ENCODE measurements at regions not wholly inside any gene's neighbourhood (a gene's known extent, or its start where the extent isn't known, plus 50 kb on each side); places are given as distances from the start of the nearest gene placed in this dataset.

DNA sequence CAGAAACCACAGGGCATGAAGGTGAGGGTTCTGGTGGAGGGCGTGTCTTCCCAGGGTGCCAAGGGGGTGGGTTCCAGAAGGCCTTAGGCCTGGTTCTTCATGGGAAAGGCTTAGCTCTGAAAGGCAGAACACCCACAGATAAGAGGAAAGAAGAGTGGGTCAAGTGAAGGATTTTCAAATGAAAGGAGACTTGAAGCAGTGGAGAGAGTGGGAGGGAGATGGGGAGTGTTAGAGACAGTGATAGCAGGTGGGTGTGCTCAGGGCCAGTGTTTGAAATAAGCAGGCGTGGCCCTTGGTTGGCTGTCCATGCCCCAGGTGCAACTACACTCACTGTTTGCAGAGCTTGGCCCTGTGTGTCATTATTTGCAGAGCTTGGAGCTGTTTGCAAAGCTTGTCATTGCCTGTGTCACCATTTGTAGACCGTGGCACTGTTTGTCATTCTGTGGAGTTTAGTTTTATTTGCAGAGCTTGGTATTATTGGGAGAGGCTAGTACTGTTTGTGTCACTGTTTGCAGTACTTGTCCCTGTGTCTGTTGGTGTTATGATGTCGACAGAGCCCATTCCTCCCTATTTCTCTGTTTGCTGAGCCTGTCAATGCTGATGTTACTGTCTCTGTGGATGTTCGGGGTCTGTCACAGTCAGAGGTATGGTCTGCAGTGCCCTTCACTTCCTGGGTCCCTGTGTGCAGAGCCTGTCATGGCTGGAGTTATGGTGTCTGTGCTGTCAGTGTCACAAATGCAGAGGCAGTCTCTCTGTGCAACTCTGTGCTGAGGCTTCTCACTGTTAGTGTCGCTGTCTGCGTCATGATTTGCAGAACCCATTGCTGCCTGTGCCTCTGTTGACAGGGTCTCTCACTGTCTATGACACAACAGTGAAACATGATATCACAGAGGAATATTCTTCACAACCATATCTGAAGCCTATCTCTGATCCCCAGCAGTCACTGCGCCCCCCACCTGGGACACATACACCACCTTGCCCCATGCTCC lies 127.7 kb upstream of the LRFN2 start:
- DNase-seq, result no peak

DNA sequence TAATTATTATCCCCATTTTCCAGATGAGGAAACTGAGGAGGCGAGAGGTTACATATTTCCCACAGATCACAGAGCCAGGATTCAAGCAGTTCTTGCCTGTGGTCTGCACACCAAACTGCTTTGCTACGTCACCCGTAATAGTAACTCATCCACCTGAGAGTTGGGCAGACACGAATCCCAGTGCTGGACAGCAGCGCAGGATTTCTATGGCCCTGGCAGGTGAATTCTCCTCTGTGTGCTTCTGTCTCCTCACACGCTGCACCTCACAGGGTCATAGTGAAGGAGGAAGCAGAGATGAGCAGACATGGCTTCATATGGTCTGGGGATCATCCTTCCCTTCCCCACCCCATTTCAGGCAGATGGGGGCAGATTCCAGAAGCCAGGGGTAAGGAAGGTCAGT lies 127.0 kb upstream of the LRFN2 start:
- no peak for DNase-seq

DNA sequence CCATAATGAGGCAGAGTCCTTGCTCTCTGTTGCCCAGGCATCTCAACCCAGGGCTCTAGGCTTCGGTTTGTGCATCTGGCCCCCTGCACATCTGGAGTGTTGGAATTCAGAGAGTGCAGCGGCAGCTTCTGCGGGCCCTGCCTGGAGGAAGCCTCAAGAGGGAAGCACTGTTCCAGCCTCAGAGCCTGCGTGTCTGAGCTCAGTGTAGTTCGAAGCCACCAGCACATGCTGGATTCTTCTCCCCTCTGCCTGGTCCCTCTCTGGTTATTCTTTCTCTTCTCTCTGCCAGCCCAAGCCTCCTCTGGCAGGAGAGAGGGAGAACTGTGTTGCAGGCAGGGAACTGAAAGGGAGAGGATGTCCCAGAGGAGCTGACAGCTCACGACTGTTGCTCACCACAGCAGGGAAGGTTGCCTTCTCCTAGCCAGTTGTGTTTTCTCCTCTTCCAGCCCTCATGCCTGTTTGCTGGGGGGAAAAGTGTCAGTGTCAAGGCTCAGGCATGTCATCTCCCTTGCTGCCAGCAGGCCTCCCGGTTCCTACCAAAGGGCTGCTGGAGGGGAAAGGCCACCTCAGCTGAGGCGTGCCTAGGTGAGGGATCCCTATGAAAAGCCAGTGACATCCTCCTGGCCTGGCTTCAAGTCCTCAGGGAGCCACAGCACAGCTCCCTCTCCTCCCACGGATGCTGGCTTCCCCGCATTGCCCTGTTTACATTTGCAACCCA lies 126.0 kb upstream of the LRFN2 start:
- peak; percentile 33 for DNase-seq

DNA sequence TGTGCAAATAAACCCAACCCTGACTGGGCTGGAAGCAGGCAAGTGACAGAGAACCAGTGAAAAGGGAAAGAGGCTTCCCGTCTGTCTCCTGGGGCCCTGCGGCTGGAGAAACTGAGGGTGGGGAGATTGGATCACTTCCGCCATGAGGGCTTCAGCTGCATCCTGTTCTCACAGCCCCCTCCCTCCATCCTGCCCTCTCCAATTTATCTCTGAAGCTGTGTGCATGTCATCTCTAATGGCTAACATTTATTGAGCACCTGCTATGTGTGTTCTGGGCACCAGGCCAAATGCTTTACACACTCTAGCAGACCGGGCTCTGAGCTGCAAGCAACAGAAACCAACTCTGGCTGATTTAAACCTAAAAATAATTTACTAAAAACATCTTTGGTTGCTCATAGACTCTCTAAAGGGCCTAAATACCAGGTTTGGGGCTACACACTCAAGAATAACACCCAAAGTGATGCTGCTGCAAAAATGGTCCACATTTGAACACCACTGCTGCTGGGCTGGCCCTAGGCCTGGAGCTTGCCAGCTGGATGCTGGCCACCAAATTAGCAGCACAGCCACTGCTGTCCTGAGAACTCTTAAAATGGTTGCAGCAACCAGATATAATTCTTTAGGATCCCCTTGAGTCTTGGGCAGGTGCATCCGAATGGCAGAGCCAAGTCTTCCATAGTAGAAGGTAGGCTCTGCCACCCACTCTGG lies 123.6 kb upstream of the LRFN2 start:
- DNase-seq, result peak; percentile 69

DNA sequence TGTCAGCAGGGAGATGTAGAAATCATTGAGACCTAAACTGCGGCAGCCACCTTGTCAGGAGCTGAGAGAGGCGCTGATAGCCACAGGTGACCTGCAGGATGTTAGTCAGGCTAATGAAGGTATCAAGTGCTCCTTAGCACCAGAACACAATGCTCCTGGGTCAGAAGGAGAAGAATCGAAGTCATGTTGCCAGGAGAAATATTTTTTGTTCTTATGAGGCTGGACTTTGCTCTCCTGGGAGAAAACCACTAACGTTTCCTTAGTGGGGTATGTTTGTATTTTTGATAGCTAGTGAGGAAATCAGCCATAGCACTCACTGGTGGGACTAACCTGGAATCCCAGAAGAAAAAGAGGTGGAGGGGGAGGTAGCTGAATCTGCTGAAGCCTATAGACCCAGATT lies 120.9 kb upstream of the LRFN2 start:
- DNase-seq, result no peak

DNA sequence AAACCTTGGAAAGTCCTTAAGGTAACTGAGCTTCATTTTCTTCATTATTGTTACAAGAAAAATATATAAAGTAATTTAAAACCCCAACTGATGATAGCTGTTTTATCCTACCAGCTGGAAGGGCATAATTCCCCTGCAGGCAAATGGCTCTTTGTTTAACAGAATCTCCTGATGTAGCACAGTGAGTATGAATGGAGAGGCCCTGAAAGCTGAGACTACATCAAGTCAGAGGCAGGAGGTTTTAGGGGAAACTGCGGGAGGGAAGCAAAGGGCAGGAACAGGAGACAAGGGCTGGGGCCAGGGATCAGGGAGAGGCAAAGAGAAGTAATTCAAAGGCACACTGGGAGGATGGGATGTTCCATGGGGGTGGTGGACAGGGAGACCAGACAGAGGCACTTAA lies 119.0 kb upstream of the LRFN2 start:
- DNase-seq, result no peak

DNA sequence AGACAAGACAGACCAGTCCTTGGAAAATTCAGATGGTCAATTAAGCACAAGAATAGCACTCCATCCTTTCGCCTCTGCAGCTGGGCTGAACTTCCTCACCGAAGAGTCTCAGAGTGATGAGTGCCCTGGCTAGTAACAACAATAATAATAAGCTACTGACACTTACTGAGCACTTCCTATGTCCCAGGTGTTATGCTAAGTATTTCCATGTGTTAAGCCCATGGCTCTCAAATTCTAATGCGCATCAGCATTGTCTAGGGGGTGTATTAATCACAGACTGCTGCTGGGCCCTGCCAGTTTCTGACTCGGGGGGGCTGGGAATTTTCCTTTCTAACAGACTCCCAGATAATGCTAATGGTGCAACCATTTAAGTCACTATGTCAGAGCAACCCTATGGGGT lies 118.2 kb upstream of the LRFN2 start:
- no peak for DNase-seq

DNA sequence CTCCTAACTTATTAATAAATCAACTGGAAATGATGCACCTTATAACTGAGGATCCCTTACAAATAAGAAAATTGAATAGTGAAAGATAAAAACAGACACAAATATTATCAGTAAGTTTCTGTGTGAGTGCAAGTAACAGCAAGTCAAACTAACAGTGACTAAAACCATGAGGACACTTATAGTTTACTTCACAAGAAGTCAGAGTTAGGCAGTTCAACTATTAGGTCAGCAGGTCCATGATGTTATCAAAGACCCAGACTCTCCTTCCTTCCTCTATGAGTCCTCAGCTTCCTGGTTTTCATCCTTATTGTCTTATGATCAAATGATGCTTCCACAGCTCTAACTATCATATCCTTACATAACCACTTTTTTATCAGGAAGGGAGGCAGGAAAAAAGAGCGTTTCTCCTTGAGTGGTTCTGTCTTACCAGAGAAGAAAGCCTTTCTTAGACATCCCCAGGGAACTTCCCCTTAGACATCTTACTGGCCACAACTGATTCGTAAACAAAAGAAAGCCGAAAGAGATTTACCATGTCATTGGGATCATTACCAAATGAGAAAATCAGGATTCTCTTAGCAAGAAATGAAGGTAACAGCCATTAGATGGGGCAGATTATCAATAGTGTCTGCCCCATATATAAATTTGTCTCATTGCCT lies 114.3 kb upstream of the LRFN2 start:
- no peak for DNase-seq

DNA sequence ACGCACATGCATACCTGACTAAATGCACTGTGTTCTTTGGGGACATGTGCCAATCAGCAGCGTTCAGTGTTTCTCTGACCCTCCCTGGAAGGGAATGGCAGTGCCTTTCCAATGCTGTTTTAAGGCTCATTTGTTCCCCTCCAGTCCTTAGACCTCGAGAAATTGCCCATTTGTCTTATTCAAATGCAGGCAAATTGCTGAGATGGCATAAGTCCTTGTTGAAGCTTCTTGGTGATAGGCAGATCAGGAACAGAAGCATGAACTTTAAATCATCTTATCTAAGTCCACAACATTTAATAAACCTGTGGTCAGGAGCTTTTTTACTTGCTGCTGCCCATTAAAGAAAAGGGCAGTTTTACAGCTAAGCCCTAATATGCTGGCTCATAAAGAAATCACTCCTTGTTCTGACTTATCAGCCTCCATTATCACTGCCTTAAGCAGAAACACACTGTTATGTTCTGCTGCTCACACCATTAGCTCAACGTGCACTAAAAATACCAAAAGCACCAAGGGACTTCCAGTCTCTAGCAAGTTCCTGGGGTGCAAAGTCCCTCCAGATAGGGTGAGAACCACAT lies 112.9 kb upstream of the LRFN2 start:
- no peak for DNase-seq

DNA sequence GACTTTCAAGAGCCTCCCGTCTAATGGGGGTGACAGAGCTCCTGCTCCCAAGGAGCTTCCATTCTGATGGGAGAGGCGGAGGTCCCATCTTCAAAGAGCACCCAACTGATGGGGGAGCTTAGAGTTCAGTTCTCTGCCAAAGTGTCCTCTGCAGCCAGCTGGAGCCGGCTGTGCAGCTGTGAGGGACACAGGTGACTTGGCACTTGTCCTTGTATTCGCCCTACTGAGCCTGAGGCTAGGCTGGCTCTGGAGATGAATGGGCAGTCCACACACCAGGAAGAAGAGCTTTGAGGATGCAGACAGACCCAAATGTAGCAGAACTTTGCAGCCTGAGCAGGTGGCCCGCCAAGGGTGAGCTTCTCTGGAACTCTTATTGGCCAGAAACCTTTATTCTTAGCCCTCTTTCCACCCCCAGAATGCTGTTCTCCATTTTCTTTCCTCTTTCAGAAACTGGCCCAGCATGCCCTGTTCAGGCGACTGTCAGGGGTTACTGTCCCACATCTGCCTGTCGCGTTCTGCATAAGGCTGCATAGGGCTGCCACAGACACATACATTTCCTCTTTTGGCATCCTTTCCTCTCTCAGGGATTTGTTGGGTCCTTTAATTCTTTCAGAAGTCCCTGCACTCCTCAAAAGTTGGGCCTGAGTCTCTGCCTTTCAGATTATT lies 108.7 kb upstream of the LRFN2 start:
- no peak for DNase-seq

DNA sequence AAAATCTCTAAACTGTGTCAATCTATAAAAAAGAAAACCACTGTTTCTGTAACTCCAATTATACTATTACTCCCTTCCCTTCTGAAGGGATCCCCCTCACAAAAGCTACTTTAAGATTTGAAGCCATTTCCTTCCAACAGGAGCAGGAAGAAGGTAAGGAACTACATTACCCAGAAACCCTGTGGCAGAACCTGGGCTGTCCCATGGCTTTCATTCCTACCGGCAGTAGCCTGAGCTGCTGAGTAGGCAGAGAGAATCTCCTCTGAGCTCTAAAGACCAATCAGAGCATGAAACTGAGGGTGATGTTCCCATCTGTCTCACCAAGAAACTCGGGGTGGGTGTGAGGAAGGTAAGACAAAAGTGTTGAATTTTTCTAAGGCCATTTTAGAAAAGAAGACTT lies 108.0 kb upstream of the LRFN2 start:
- no peak for DNase-seq

DNA sequence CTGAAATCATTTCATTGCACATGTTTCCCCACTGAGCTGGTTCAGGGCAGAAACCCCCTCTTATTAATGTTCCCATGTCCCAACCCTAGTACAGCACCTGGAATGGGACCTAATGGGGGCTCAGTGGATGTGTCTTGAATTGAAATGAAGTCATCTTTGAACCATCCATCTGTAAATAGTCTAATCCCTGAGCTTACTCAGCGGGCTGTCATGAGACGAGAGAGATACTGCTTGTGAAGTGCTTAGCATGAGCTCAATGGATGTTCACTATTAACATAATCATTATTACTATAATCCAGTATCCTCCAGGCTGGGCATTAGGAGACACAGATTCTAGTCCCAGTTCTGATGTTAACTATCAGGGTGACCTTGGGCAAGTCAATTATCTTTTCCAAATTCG lies 106.6 kb upstream of the LRFN2 start:
- DNase-seq, result no peak

DNA sequence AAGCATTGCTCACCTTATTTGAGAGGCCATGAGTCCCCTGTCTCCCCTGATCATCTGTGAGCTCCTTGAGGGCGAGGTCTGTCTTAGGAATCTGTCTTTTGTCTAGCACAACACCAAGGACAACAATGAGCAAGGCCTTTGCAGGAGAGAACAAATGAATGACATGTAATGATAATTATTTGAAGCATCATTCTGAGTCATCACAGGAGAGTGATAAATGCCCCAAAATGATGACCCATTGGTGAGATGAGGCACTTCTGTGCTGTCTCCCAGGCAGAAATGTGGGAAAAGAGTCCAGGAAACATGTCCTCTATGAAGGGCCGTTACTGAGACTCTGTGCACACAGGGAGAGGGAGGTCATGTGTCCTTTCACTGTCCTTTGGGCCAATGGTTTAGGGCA lies 105.2 kb upstream of the LRFN2 start:
- DNase-seq, result no peak

DNA sequence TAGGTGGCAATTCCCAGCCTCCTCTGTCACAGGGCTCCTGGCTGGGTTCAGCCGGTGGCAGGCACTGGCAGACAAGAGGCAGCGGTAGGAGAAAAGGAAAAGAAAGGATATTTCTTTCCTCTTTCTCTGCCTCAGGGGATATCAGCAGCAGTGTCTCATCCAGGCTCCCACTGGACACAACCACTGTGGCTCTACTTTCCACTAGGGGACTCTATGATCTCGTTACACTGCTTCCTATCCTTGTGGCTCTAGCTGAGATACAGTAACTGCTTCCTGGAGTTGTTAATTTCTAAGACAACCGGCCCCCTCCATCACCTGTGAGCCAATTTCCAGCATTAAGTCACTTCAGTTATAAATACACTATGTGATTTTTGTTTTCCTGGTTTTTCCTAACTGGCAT lies 102.0 kb upstream of the LRFN2 start:
- DNase-seq, result no peak

DNA sequence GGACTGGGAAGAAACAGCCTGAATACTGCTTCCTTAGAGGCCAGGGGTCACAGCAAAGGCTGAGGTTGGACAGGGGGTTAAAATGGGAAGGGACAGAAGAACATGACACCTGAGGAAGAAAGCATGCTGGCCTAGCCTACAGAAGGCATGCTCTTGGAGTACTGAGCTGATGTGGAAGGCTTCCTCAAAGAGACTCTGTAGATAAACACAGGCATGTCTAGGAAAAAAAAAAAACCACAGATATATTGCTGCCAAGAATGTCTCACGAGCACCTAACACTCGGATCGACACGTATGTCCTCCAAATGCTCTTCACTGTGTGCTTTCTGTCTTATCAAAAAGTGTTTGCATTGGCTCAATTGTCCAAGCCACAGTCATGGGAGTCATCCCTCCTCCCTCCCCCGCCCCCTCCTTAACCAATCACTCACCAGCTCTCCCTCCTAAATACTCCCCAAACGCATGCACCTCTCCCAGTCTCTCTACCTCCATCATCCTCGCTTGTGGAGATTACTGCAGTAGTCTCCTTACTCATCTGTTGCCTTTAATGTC lies 101.1 kb upstream of the LRFN2 start:
- DNase-seq, result no peak

DNA sequence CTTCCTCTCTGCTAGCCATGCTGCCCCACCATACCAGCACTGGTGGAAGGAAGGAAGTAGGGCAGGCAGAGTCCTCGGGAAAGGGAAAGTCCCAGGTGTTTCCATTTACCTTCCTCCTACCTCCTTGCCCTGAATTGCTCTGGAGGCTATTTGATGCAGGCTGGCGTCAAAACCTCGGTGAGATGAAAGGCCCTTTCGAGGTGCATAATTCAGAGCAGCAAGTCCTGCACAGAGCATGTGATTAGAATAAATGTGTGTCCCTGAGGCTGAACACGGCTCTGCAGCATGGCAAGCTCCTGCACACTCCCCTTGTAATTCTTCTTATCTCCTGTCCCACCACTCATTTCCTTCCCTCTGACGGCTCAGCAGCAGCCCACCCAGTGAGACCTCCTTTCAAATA lies 98.7 kb upstream of the LRFN2 start:
- no peak for DNase-seq

DNA sequence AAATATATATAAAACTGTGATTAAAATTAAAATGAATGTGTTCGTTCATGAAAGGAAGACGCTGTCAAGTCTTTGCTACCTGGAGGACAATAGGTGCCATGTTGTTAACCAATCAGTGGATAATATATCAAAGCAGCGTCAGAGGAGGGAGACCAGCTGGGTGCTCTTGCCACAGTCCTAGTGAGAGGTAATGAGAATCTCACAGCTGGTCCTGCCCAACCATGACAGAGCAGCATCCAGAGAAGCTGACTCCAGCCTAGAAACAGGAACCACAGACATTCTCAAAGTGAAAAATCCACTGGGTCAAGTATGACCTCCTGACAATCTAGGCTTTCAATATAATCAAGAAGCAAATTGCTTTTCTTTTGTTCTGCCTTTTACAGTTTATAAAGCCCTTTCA lies 94.5 kb upstream of the LRFN2 start:
- no peak for DNase-seq

DNA sequence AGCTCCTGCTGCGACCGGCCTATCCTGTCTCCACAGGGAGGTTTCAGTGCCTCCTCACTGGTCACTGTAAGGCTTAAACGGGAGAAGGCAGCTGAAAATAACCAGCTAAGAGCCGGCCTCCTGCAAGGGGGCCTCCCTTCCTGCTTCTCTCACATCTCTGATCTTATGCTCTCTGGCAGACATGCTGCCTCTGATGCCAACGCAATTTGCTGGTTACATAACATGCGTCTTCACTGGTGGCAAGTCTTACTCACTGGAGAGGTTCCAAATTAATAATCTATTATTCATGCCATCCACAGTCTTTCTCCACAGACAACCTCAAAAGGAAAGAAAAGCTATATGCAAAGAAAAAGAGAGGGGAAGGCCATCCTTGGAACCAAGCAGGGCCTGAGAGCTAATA lies 91.8 kb upstream of the LRFN2 start:
- no peak for DNase-seq

DNA sequence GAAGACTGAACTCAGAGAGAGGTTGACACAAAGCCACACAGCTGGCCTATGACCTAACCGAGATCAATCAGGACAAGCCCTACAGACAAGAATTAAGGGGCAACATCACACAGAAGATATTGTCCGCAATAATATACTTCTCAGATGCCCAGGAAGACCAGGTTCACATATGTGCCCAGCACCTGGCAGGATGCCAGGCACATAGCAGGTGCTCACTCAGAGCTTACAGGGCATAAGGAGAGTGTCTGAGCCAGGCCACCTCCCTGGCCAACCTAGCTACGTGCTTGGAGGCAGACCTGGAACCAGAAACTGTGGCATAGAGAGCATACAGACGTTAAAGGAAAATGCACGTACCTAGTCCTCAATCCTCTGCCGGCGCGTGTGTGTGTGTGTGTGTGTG lies 87.0 kb upstream of the LRFN2 start:
- DNase-seq, result no peak

DNA sequence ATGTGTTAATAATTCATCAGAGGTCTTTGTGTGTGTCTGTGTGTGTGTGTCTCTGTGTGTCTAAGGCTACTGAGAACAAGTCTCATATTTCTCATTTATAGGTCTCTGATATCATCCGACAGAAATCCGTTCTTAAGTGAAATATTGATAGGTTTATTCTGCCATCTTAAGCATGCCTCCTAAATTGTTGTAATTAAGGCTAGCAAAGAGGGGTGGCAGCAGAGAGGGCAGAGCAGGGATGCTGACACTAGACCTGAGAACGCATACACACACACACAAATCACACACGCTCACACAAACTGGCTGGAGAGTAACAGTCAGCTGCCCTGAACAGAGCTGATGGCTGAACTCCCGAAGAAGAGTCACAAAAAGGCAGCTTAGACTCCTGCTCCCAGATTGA lies 84.9 kb upstream of the LRFN2 start:
- no peak for DNase-seq

DNA sequence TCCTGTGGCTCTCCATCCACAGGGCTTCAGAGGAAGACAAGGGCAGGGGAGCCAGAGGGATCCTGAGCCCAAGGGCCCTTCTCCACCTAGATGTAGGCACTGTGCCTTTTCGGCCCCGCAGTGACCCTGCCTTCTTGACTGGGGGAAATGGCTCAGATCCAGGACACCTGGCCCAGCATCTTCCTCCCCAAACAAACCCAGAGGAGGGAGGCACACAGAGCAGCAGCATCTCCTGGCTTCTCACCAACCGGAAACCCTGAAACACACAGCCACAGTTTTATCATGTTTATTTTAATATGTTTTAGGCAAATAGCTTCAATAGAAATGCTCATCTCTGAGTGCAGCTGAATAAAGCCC lies 84.5 kb upstream of the LRFN2 start:
- DNase-seq, result no peak

All from femur (tissue), 1 donor.